ENCODE measurements at regions not wholly inside any gene's neighbourhood (a gene's known extent, or its start where the extent isn't known, plus 50 kb on each side); places are given as distances from the start of the nearest gene placed in this dataset.

DNA sequence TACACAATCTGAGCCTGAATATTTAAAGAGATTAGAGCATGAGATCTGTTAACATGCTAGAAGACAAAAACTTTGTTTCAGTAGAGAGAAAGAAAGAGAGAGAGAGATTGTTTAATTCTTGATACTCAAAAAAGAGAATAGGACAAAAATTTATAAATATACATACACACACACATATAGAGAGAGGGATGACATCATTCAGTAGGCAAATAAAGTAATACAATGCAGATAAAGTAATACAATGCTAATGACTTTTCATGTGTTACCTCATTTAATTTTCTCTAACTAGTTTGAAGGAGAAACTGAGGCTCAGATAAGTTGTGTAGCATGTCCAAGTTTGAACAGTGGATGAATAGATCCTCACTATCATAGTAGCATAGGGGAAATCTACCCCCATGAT lies 286.4 kb downstream of the CMPK2 start:
- intact Hi-C loops (cut with DNase I) = no loop called here
- no peak for DNase-seq (ENCODE audit: low spot score)

DNA sequence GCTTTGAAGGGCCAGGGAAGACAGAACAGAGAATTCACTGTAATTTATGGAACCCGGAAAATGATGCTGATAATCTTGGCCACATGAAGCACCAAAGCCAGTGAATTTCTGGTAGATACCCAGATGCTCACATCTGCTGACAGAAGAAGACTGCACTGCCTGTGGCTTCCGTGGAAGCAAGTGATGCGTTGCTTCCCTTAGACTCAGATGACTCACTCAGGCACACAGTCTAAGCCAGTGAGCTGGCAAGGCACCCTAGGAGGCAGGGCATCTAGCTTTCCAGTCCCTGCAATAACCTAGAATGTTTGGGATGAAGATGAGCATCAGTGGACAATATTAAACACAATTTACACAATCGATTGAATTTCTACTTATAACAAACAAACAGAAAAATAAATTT lies 284.7 kb downstream of the CMPK2 start:
- no peak for DNase-seq (ENCODE audit: low spot score)
- intact Hi-C loops (cut with DNase I) = no loop called here

DNA sequence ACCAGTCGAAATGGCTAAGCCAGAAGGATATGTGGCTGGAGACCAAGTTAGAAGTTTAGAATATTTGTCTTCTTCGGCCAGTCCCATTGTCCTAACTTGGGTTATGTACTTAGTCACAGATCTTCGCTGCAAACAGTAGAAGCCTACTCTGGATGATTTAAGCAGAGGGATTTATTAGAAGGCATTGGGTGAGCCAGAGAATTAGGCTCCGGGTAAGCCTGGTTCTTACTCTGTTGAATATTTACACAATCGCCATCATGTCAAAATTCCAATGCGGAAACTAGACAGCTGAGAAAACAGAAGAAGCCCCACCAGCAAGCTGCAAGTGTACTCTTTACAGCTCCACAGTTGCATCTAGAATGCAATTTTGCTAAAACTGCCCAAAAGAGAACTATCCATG lies 276.6 kb downstream of the CMPK2 start:
- intact Hi-C loops (cut with DNase I) = no loop called here

DNA sequence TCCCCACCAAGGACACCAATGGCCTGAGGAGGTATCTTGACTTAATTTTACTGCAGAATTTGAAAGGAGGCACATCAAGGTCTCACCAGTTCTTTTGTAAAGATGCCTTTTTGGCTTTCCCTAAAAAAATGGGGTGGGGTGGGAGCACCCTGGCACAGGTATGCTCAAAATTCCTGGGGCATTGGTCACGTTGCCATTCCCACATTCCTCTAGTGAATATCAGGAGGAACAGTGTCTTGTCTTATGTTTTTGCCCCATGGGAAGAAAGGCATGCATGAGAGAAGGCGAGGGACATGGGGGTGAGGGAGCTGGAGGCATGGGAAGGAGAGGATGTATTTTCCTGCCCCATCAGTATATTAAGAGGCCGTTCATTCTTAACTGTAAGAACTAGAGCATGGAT lies 275.3 kb downstream of the CMPK2 start:
- intact Hi-C loops (cut with DNase I) = no loop called here

More for the DNA sequence above, 276.6 kb downstream of the CMPK2 start:
- DNase-seq (ENCODE audit: low spot score) = no peak

DNA sequence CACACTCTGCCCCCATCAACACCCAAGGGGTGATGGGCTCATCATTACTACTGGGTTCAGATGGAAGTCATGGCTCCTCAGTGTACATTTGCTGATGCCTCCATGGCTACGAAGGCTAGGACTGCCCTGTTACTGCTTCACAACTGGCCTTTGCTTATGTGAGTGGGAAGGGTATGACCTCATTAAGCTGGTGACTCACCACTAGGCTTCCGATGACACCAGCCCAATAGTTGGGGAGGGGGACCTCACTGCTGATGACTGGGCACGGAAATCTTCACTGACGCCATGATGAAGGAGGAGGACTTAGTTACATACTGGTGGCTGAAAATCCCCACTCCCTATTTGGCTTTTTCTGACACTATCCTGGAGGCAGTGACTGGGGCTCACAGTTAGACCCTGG lies 263.2 kb downstream of the CMPK2 start:
- intact Hi-C loops (cut with DNase I) = no loop called here
- no peak for DNase-seq (ENCODE audit: low spot score)

More for the DNA sequence above, 275.3 kb downstream of the CMPK2 start:
- no peak for DNase-seq (ENCODE audit: low spot score)

DNA sequence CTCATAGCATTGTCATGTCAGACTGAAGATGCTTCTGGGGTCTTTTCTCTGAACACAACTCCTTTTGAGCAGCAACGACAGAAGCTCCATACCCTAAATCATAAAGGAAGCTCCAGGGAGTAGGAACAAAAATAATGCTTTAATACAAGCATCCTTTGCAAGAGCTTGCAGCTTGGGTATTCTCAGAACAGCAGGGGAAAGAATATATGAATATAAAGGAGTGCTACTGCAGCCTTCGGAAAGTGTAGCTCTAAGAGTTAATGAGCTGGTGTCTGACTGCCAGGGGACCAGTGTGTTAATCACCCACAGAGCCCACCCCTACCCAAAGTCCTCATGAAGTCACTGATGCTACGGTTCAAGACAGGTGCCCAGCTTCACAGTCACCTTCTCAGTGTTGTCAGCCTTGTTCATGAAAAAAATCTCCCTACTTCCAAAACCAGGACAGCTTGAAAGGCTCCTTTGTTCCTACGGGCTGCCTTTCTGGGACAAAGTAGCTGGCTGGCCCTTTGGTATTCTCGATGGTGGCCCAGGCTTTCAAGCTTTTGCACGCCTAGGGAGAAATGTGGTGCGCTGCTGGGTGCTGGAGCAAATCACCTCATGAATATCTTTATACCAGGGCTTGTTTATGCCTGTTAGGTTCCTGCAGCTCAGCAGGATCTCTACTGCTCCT lies 259.7 kb downstream of the CMPK2 start:
- intact Hi-C loops (cut with DNase I) = no loop called here
- DNase-seq (ENCODE audit: low spot score) = no peak

DNA sequence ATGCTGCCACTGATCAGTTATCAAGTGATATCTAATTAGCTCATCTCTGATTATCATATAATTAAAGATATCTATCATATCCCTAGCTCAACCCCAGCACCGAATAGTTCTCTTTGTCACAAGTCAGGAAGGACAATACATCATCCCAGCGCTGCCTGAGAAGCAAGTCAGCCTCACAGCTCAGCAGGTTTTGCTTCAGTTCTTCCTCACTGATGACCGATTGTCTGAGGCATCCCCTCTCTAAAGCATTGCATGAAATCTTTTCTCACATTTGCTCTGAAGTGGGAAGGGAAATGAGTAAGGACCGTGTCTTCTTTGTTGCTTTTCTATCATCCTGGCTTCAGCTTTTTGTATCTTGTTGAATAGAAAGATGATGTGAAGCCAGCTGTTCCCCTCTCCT lies 247.9 kb downstream of the CMPK2 start:
- intact Hi-C loops (cut with DNase I) = no loop called here
- no peak for DNase-seq (ENCODE audit: low spot score)

DNA sequence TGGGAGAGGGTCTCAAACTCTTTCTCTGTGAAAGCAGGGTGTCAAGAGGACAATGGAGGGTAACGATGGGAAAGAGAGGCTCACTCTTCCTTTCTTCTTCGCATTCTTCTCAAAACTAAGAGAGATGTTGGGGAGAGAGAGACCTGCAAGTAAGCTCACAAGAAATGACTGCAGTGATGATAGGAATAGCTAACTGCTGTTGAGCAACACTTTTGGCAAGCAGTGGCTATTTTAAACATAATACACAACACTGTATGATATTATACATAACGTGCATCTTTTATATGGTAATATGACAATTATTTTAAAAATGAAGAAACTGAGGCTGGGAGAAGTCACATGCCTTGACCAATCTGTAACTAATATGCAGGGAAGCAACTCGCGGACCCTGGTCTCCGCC lies 247.5 kb downstream of the CMPK2 start:
- intact Hi-C loops (cut with DNase I) = no loop called here
- DNase-seq (ENCODE audit: low spot score) = no peak

DNA sequence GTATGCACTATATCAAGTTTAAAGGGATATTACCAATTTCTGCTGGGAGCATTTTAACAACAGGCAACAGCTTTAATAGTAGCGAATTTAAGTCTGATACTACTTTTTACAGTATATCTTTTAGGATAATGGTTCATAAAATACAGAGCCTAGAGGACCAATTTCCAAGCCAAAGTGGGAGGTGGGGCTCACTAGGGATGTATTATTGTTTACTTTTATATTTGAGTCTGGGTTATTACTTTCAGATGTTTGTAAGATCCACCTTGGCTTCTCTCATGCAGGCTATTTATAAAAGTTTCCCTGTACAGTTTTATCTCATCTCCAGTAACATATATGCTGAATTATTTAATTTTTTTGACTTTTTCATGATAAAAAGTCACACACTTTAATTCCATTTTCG lies 242.0 kb downstream of the CMPK2 start:
- intact Hi-C loops (cut with DNase I) = no loop called here

DNA sequence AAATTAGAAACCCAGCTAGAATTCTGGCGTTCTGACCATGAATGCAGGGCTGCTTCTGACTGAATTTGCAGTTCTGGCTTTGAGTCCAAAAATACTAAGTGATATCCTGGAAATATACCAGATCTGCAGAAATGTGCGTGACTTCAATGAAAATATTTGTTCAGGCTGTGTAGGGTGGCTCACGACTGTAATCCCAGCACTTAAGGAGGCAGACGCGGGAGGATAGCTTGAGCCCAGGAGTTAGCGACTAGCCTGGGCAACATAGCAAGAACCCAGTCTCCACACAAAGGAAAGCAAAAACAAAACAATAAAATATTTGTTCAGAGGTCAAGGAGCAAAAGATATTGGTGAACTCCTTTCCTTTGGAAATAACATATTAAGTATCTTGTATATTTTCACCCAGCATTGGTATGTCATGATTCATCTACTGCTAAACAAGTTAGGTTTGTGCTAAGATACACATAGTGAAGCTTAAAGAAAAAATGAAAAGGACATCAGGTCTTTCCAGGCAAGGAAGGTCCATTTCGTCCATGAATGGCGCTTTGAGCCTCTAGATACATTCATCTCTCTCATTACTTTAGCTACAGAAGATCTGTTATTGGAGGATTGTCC lies 239.2 kb downstream of the CMPK2 start:
- DNase-seq (ENCODE audit: low spot score) = no peak
- intact Hi-C loops (cut with DNase I) = no loop called here

More for the DNA sequence above, 242.0 kb downstream of the CMPK2 start:
- no peak for DNase-seq (ENCODE audit: low spot score)

DNA sequence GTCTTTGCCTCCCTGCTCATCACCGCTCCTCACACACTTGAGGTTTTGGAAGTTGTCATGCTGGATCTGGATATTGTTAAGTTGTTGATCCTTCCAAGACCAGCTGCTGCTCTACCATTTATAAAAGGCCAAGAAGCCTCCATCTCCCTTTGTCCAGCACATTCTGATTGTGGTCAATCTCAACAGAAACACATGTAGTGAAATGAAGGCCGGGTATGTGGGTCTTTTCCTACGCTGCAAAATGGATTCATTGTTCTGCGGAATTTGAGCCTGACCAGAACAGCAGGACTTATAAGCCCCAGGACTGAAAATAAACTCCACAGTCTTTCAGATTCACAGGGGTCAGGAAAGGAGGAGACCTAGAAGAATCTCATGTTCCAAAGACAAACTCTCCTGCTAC lies 238.4 kb downstream of the CMPK2 start:
- DNase-seq (ENCODE audit: low spot score) = no peak
- intact Hi-C loops (cut with DNase I) = no loop called here

DNA sequence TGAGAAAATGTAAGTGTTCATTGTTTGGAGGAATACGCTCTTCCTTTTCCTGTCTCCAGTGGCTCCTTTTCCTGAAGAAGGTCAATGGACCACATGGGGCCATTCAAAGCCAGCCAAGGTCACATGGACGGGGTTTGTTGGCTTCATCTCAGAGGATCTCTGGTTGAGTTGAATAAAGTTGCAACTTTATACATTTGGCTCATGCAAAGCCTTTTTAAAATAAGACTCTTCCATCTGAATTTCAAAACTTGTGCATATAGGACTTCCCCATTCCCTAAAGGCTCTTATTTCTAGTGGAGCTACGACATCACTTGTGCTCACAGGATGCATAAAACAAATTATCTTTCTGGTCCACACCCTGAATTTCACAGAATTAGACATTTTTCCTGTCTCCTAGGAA lies 235.5 kb downstream of the CMPK2 start:
- no peak for DNase-seq (ENCODE audit: low spot score)
- intact Hi-C loops (cut with DNase I) = no loop called here

DNA sequence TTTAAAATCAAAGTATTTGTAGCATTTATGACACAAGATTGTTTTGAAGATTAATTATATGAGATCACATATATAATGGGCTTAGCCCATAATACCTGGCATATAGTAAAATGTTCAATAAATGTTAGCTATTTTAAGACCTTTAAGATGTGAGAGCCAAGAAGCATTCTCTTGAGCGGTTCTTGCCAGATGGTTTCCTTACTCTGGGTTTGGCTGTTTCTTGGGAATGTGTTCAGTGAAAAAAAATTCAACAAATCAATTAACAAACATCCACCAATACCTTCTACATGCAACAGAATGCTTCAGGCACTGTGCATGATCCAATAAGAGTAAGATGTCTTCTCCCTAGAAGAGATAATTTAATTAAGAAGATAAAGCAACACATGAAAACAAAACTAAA lies 230.4 kb downstream of the CMPK2 start:
- no peak for DNase-seq (ENCODE audit: low spot score)
- intact Hi-C loops (cut with DNase I) = no loop called here

DNA sequence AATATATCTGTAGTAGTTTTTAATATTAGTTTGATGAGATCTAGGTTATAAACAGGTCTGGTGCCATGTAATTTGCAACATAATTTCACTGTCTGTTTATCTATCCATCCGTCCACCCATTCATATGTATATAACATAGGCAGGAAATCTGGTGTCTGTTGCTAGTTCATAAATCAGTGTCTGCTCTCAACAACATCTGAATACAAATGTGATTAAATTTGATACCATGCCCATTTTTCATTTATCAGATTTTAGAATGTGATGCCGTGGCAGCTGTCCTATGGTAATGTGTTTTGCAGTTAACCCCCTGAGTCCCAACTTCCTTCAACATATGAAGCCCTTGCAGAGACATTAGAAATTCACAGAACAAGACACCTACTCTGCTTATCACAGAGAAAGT lies 228.4 kb downstream of the CMPK2 start:
- no peak for DNase-seq (ENCODE audit: low spot score)
- intact Hi-C loops (cut with DNase I) = no loop called here

DNA sequence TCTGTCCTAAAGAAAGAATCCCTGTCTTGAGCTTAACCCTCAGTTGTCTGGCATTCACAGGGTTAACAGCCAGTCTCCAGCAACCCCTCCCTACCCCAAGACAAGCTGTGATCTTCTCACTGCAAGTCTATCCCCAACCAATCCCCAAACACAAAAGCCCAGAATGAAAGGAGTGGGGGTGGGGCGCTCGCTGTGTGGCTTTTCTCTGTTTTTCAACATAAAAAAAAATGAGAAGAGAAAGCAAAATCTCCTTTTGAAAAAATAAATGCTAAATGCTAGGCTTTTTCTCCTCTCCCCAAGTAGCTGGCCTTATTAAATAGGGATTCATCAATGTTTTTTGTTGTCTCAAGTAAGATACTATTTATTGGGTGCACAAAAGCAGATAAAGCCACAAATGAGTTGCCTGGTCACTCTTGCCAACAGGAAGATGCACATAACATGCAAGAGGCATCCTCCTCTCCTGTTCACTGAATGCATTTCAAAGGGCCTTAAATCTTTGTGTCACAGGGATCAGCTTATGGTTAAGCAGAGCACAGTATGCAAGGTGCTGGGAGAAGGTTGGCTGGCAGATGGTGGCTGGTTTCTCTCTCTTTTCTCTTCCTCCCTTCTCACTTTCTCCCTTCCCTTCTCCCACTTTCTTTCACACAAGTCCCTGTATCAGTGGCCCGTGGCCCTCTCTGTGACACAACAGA lies 225.6 kb downstream of the CMPK2 start:
- DNase-seq (ENCODE audit: low spot score) = no peak
- intact Hi-C loops (cut with DNase I) = no loop called here

DNA sequence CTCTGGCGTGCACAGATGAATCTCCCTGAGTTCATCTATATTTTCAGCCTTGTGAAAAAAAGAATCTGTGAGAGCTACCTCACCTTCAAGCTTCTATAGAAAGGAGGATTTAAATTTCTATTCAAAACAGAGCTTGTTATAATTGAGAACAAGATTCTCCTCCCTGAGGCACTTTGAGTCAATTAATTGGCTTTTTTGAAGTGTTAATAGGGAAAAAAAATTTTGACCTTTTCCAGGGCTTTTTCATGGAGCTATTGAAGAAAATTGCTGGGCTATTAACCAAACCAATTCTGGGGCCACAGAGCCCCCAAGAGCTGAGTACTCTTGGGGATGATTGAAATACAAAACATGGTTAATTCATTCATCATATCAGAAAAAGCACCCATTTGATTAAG lies 225.1 kb downstream of the CMPK2 start:
- intact Hi-C loops (cut with DNase I) = no loop called here
- DNase-seq (ENCODE audit: low spot score) = no peak

DNA sequence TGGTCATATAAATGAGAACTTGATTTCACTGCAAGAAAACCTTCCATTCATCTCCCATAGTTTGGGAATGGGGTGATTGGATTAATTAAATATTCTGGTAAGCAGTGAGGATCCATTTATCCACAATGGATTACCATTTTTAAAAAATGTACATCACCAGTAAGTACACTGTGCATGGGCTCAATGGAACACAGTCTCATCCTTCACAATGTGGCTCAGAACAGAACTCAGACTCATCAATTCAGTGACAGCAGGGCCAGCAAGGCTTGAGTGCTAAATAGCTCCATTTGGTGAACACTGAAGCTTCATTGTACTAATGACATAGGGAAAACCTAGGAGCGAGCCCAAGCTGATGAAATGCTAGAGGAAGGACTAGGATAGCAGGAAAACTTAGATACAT lies 223.8 kb downstream of the CMPK2 start:
- intact Hi-C loops (cut with DNase I) = no loop called here
- DNase-seq (ENCODE audit: low spot score) = no peak

DNA sequence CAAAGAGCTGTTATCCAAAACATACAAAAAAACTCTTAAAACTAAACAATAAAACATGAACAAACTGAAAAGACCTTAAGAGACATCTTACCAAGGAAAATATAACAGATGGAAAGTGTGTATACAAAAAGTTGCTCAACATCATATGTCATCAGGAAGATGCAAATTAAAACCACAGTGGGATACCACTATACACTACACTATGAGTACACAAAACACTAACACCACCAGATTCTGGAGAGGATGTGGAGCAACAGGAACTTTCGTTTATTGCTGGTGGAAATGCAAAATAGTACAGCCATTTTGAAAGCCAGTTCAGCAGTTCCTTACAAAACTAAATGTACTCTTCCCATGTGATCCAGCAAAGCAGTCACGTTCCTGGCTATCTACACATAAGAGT lies 221.4 kb downstream of the CMPK2 start:
- intact Hi-C loops (cut with DNase I) = no loop called here
- DNase-seq (ENCODE audit: low spot score) = no peak

DNA sequence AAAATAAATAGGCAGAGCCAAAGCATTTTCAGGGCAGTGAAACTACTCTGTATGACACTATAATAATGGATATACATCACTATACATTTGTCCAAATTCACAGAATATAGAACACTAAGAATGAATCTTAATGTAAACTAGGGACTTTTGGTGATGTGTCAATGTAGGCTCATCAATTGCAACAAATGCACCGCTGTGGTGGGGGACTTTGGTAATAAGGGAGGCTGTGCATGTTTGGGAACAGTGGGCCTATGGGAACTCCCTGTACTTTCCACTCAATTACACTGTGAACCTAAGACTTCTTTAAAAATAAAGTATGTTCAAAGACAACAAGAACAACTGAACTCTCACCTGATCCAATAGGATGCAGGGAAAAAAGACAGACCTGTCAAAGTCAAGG lies 220.7 kb downstream of the CMPK2 start:
- DNase-seq (ENCODE audit: low spot score) = no peak
- intact Hi-C loops (cut with DNase I) = no loop called here

DNA sequence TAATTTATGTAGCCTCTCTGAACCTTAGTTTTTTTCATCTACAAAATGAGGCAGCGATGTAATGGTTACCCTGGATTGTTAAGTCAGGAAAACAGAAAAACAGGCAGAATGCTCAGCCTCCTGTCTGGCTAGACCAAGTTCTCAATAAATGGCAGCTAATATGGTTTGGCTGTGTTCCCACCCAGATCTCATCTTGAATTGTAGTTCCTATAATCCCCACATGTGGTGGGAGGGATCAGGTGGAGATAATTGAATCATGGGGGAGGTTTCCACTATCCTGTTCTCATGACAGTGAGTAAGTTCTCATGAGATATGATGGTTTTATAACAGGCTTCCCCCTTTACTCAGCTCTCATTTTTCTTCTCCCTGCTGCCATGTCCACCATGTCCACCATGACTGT lies 220.0 kb downstream of the CMPK2 start:
- no peak for DNase-seq (ENCODE audit: low spot score)
- intact Hi-C loops (cut with DNase I) = no loop called here

DNA sequence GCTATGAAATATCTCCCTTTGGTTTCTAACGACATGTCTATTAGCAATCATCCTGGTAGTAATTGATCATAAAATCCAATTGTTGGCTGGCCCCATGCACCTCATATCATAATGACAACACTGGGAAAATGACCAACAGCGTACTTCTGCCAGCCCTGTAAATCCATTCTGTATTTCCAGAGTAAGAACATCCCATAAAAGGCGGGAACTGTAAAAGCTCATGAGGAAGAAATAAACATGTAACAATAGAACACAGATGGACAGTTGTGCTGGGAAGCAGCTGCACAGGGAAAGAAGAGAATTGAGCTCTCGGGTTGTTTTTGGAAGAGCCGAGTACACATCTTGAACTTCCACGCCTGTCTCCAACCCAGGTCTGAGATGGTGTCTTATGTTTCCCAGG lies 218.7 kb downstream of the CMPK2 start:
- no peak for DNase-seq (ENCODE audit: low spot score)
- intact Hi-C loops (cut with DNase I) = no loop called here
